Putamen (tissue), 1 donor: ENCODE measurements at regions not wholly inside any gene's neighbourhood (a gene's known extent, or its start where the extent isn't known, plus 50 kb on each side); places are given as distances from the start of the nearest gene placed in this dataset.
A peak's percentile ranks its signal among the peaks of the same experiment; 100 is the strongest.
"Not testable (repeated sequence)": the region's sequence is repeated elsewhere in the genome, so short reads cannot be mapped to it uniquely, and the experiment has no call there.

Experiments
- DNase-seq: peaks from one replicate; pipeline ENCODE4 v3.0.0-alpha.2; 2016; ENCODE audit warnings: low spot score

DNA sequence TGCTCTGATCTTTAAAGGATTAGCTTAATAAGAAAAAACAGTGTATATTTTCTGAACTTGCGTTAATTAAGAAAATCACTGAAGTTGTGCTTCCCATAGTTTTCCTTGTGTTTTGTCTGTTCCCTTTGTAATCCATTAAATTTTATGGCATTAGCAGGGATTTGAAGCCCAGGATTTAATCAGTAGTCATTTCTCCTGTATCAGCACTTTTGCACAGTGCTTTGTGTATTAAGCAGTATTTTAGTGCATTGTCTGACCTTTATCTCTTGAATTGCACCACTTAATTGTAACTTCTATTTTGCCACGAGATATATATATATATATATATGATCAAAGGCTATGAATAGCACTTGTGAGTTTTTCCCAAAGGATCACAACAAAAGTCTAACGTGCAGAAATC lies 133.7 kb downstream of the S1PR1 start:
- DNase-seq = no peak

DNA sequence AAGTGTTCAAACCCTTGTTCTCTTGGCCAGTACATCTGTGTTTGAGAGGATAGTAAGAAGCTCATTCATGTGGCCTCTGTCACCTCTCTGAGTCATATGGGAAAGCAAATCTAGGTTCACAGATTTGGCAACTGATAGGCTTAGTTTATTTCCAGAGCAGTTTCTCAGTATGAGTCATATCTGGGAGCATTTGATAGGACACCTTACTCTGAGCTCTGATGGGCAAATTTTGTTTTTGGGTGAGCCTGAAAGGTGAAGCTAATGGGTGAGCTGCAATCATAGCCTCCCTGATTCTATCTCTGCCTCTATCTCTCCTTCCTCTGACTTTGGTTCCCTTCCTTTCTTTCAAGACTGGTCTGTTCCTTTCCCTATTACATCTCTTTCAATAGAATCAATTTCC lies 134.4 kb downstream of the S1PR1 start:
- no peak for DNase-seq

DNA sequence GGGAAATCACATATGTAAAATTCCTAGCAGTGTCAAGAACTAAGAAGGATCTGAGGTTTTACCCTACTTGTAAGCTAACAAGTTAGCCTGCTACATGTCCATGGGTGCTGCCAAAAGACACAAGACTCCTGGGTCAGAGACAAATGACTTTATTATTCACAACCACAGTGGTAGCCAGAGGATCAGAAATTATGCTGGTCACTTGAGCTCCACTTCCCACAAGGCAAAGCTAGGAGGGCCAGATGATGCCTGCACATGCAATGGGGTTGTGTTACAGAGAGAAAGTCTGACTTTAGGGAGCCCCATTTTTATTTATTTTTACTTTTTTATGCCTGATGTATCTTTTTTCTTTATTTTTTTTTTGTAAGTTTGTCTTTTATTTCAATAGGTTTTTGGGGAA lies 136.8 kb downstream of the S1PR1 start:
- DNase-seq = no peak

DNA sequence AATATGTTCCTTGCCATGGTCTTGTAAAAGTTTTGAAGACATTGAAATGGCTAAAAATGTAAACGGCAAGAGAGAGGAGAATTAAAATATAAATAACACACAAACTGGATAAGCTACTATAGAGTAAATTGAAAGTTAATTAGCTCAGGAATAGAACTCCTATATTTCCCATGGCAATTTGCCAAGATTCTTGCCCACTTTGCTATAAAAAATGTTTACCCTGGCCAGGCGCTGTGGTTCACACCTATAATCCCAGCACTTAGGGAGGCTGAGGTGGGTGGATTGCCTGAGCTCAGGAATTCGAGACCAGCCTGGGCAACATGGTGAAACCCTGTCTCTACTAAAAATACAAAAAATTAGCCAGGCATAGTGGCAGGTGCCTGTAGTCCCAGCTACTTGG lies 138.6 kb downstream of the S1PR1 start:
- DNase-seq = not testable (repeated sequence)

DNA sequence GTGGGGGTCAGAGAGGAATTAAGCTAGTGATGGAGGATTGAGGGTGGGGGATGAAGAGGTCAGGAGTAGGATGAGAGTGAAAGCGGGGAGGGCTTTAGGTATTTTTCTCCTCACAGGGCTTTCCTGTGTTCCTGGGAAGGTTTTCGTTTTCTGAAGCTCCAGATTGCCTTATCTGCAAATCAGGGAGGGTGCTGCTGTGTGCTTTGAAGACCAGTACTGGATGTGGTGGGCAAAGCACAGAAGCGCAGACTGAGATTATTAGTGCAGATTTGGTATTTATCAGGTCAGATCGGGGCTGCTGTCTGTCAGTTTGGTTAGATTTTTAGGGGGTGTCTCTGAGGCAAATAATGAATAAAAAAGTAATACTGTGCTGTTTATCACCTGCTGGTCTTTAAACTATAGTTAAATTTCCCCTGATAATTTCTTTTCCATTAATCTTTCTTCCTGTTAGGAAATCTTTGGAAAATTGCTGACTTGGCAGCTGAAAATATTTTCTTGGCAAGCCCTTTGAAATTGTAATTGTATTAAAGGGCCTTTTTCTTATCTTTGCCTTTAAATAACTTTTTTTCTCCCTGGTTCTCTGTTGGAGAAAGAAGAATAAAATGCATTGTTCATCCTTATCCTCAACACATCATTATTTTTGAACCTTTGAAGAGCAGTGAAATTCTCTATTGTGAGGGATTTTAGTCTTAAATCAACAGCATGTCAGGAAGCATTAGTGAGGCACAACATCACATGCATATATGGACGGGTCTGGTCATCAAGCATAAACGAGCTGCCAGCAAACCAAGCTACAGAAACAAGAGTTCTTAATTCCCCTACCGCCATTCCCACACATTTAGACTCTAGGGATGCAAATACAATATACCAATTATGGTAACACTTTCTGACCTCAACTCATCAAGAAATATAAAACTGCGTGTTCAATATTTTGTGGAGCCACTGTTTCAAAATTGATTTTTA lies 139.6 kb downstream of the S1PR1 start:
- no peak for DNase-seq

DNA sequence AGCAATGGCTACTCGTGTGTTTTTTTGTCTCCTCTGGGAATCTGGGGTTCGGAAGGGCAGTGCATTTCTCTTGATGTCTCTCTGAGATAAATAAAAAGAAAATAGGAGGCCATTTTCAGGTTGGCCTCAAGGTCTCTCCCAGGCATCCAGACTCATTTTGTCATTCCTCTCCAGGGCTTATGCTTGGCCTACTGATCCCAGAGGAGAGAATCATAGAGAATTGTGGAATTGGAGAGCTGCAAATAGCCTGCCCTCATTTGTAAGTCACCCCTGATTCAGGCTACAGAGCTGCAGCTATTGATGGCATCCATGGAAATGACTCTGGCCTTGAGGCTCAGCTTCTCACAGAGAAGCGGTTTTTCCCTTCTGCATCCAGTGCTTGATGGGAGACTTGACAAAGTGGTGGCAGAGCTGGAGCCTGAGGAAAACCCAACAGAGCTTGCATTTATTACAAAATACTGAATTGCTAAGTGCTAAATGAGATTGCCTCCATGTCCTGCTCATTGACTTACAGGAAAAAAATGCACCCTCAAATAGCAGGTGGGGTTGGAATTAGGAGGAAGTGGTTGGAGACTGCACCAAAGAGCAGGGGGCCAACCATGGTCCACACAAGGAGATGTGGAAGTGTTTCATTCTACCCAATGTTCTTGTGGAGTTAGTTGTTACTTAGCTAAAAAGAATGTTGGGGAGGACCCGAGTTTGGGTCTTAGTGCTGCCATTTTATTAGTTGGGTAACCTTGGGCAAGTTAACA lies 140.4 kb downstream of the S1PR1 start:
- no peak for DNase-seq

DNA sequence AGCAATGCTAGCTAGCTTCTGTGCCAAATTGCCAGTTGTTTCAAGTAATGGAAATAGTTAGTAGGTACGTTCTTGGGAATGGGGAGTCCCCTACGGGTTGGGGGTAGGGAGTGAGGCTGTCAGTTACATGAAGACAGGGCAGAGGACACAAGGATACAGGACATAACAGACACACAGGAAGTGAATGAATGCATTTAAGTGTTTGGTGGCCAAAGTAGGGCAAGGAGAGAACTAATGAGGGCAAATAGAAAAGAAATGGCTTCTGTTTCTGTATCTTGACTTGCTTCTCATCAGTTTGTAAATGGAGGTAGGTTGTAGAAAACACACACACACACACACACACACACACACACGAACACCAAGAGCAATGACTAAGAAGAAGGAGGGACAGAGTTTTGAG lies 142.2 kb downstream of the S1PR1 start:
- DNase-seq = no peak

DNA sequence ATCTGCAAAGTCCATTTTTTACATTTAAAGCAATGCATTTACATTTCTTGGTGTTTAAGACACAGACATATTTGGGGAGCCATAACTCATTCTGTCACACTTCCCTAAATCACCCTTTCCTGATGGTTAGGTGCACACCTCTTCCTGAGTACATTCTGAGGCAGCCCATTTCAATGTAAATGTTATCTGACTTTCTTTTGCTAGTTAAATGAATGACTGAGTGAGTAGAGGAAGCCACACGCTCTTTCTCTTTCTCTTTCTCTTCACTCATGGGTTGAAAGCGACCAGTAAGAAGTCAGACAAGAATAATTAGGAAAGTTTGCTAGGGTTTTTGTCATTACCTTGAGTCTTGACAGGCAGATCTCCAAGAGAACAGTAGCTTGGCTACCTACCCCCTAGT lies 143.1 kb downstream of the S1PR1 start:
- no peak for DNase-seq

DNA sequence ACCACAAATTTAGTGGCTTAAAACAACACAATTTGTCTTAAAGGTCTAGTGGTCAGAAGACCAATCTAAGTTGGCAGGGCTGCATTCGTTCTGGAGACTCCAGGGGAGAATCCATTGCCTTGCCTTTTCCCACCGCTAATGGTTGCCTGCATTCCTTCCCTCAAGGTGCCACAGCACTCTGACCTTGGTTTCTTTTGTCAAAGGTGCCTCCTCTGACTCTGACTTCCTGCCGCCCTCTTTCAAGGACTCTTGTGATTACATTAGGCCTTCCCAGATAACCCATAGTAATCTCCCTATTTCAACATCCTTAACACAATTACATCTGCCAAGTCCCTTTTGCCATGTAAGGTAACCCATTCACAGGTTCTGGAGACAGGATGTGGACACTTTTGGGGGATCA lies 145.3 kb downstream of the S1PR1 start:
- no peak for DNase-seq

DNA sequence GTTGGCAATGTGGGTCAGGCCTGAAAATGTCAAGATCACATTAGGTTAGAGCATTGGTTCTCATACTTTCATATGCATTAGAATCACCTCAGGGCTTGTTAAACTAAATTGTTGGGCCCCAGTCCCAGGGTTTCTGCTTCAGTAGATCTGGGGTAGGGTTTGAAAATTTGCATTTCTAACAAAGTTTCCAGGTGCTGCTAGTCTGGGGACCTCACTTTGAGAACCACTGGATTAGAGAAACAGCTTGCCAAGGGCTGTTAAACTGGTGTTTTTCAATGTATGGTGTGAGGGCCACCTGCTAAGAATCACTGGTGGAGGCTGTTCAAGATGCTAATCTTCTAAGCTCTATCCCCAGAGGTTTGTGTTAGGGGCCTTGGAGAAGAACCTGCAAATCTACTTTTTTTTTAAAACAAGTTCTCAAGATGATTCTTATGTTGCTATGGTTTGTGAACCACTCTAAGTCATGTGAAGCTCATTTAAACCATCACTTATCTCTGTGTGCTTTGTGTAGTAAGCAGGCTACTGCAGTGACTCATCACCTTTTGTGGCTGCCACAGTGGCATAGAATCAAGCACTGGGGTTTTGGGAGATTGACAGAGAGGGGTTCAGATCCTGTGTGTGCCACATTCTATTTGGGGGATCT lies 152.2 kb downstream of the S1PR1 start:
- no peak for DNase-seq

DNA sequence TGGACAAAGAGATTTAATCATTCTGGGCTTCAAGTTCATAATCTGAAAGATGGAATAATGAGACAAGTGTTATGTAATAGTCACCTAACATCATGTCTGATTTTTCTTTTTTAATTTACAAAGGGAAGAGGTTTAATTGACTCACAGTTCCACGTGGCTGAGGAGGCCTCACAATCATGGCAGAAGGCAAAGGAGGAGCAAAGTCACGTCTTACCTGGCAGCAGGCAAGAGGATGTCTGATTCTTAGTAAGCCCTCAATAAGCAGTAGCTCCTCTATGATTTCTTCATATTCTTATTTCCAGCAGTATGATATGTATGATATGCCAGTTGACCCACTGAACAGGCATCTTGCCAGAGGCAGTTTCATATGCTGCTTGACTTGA lies 152.7 kb downstream of the S1PR1 start:
- DNase-seq = no peak

DNA sequence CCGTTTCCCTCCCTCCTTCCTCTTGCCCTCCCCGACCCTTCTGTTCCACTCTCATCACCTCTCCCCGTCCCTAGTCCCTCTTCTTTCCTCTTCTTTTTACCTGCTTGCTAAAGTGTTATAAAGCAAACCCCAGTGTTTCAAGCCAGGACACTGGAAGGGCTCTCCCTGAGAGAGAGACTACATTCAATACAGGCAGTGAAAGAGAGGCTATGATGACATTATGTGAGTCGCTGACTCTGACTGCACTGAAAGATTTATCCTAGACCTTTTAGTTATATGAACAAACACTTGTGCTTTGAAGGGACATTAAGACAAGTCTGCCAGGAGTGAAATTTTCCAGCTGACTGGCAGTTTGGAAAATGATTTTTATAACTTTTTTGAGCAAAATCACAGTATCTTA lies 155.7 kb downstream of the S1PR1 start:
- no peak for DNase-seq

DNA sequence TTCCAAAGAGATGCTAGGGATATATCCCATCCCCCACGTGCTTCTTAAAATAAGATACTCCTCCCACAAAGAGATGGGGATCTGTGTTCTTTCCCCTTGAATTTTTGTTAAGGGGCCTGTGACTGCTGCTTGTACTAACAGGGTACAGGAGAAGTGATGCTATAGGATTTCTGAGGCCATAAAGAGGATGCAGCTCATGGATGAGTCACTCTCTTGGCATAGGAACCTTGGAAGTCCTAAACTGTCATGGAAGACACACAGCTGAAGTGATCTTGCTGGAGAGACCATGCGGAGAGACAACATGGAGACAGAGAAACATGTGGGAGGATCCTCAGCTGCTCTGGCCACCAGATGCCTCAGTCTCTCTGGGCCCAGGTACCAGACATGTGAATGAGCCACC lies 157.2 kb downstream of the S1PR1 start:
- no peak for DNase-seq

DNA sequence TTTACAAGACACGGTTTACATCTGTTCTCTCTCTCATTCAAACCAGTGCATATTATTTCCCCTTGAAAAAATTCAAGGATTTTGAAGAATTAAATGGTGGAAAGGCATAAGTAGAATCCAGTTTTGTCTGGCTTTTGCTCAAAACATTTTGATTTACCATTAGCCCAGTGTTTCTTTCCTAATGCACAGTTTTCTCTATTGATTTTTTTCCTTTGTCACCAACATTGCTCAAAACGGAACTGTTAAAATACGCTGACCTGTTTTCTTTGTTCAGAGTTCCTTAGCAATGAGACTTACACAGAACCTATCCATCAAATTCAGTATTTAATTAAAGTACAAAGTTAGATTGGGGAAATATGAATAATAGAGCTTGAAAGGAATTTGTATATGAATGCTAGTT lies 162.4 kb downstream of the S1PR1 start:
- no peak for DNase-seq

DNA sequence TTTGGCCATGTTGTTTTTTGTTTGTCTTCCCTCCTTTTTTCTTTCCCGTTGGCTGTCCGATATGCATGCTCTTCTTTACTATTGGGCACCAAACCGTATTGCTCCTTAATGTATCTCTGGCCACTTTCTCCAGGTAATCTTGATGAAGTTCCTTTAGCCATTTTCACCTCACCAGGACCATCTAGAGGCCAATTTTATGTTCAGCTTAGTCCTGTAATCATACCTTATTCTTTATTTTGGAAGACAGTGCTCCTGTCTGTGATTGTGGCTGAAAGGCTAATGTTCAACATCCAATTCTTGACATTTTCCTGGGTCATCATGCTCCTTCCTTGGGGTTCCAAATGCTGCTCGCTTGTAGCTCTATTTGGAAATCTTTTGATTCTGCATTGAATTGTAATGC lies 169.5 kb downstream of the S1PR1 start:
- no peak for DNase-seq

DNA sequence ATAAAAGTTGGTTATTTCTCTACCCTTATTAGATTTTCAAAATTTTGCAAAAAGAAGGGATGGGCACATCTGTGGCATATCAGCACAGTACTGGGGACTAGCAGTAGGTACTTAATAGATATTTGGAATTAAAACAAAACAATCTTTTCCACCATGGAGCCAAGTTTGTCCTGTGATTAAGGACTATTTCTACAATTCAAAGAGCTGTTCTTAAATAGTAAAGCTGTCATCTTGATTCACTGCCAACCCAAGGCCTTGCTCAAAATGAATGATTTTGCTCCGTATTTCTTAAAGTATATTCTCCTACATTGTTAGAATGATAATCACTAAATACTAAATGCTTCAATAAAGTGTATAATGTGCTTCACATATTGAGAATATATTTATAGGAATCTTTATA lies 169.9 kb downstream of the S1PR1 start:
- no peak for DNase-seq

DNA sequence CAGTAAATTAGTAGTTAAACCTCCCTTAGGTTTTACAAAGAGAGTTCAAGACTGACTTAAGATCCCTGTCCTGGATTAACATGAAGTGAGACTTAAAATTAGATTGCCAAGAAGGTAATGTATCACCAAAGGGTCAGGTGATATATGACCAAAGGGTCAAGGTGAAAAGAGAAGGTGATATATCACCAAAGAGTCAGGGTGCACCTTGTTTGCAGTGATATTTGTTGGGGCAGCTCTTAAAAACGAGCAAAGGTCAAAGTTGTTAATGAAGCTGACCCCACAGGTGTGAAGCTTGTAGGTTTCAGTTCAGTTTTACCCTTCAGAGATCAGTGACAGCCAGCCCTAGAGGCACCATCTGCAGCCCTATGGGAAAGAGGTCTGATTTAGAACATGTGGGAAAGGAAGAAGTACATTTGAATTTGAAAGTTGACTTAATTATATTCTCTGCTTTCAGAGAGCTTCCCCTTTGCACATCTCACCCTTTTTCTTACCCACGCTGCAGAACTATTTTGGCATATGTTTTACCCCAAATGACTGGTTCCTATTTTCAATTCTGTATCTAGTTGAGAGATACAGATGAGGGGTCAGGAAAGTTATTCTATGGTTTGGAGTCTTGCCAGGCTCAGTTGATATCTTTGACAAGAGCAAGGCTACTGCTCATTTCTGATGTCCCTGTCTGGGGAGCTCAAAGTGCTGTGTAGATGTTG lies 170.8 kb downstream of the S1PR1 start:
- peak; percentile 7 for DNase-seq

DNA sequence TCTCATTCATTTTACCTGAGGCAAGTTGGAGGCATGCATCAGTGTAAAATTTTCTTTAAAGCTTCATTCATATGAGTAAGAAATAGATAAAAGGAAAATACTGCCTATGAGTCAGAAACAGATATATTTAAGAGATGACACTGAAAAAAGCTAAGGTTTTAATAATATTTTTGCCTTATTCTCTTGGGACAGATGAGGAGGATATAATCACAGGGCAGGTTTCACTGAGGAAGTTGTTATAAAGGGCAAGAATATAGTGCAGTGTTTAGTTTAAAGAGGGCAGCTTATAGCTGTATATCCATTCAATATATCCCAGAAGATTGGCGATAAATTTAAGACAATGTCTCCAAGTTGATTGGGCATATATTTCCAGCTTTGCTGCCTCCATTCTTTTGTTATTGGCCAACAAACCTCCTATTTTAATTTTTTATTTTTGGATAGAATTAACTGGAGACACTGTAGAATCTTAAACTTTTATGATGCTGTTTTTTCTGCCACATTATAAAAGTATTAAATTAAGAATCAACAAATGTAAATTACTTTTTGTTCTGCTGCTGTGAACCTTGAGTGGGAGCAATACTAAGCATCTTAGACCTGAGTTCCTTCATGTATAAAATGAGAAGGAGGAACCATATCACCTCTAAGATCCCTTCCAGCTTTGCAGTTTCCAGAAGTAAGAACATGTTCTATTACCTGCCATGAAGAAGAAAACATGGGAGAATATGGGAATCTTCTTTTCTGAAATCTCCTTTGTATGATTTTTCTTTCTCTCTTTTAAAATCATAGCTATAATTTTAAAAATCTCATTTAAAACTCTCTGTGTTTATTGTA lies 171.6 kb downstream of the S1PR1 start:
- no peak for DNase-seq

DNA sequence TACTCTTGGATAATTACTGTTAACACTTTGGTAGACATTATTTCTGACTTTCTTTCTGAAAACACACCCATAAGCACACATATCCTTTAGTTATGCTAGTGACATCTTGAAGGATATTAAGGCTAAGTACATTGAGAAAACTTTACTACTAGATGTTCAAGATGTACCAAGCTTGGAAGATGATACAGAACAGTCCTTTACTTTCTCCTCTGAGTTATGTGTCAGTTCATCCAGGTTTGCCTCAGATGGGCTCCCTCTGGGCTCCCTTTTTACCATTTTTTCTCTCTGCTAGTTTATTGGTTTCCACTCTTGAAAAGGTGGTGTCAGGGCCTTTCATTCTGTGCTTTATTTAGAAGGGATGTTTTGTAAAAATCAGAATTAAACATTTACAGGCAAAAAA lies 172.3 kb downstream of the S1PR1 start:
- DNase-seq = no peak

DNA sequence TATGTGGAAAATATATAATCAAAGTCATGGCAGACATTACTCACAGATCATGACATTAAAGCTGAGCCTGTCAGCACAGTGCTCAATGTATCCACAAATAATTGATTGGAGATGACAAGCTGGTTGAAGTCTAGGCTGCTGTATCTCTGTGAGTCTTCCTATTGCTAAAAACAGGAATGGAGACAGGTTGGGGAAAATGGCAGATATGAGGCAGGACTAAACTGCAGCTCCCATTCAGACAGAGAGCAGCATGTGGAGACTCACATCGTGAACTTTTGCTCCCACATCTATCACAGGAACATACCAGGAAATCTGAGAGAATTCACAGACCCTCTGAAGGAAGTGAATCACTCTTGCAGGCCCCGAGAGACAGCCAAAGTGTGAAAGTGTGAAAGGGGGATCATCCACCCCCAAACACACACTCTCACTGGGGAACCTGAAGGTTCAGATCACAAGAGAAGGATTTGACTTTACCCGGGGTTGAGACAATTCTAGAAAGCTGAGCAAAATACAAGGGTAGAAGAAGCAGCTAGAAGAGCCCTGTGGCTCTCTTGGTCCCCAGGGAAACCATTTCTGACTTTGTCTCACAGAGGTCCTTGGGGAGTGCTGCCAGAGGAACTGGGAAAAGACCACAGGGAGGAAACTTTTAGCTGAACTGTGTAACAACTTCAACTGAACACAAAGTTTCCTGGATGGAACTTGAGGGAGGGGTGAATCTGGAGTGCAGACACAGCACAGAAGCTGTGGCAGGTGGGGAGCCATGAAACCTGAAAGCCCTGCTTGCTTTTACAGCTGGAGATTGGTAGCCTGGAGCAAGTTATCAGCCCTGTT lies 173.4 kb downstream of the S1PR1 start:
- no peak for DNase-seq
